ENCODE measurements at regions not wholly inside any gene's neighbourhood (a gene's known extent, or its start where the extent isn't known, plus 50 kb on each side); places are given as distances from the start of the nearest gene placed in this dataset.
"Not testable (repeated sequence)": the region's sequence is repeated elsewhere in the genome, so short reads cannot be mapped to it uniquely, and the experiment has no call there.

GRCh38 chr2:107108556-107108955 is 222.6 kb upstream of the ST6GAL2 start:
- no peak for DNase-seq (ENCODE audit: low spot score)

GRCh38 chr2:107111623-107112022 is 225.7 kb upstream of the ST6GAL2 start:
- no peak for DNase-seq (ENCODE audit: low spot score)

GRCh38 chr2:107112561-107112960 is 226.6 kb upstream of the ST6GAL2 start:
- no peak for DNase-seq (ENCODE audit: low spot score)

GRCh38 chr2:107128381-107128780 is 242.4 kb upstream of the ST6GAL2 start:
- DNase-seq (ENCODE audit: low spot score): no peak

- no peak for DNase-seq (ENCODE audit: low spot score)
Observed at GRCh38 chr2:107132070-107132469, 246.1 kb upstream of the ST6GAL2 start.

GRCh38 chr2:107132746-107133145 is 246.8 kb upstream of the ST6GAL2 start:
- DNase-seq (ENCODE audit: low spot score): no peak

- DNase-seq (ENCODE audit: low spot score): no peak
Observed at GRCh38 chr2:107133412-107133811, 247.4 kb upstream of the ST6GAL2 start.

- no peak for DNase-seq (ENCODE audit: low spot score)
Observed at GRCh38 chr2:107136733-107137132, 250.8 kb upstream of the ST6GAL2 start.

GRCh38 chr2:107137706-107138105 is 251.7 kb upstream of the ST6GAL2 start:
- no peak for DNase-seq (ENCODE audit: low spot score)

GRCh38 chr2:107146181-107146580 is 260.2 kb upstream of the ST6GAL2 start:
- DNase-seq (ENCODE audit: low spot score): no peak

- DNase-seq (ENCODE audit: low spot score): not testable (repeated sequence)
Observed at GRCh38 chr2:107146645-107147044, 260.7 kb upstream of the ST6GAL2 start.

GRCh38 chr2:107148055-107148454 is 262.1 kb upstream of the ST6GAL2 start:
- DNase-seq (ENCODE audit: low spot score): no peak

- no peak for DNase-seq (ENCODE audit: low spot score)
Observed at GRCh38 chr2:107148496-107148895, 262.5 kb upstream of the ST6GAL2 start.

- no peak for DNase-seq (ENCODE audit: low spot score)
Observed at GRCh38 chr2:107160640-107161239, 274.8 kb upstream of the ST6GAL2 start.

GRCh38 chr2:107168141-107168540 is 282.2 kb upstream of the ST6GAL2 start:
- DNase-seq (ENCODE audit: low spot score): no peak

GRCh38 chr2:107174171-107174570 is 288.2 kb upstream of the ST6GAL2 start:
- DNase-seq (ENCODE audit: low spot score): no peak

GRCh38 chr2:107182981-107183380 is 297.0 kb upstream of the ST6GAL2 start:
- no peak for DNase-seq (ENCODE audit: low spot score)

GRCh38 chr2:107187870-107188269 is 301.9 kb upstream of the ST6GAL2 start:
- DNase-seq (ENCODE audit: low spot score): no peak

GRCh38 chr2:107195631-107196030 is 309.7 kb upstream of the ST6GAL2 start:
- no peak for DNase-seq (ENCODE audit: low spot score)

- DNase-seq (ENCODE audit: low spot score): no peak
Observed at GRCh38 chr2:107197594-107198294, 311.8 kb upstream of the ST6GAL2 start.

GRCh38 chr2:107202962-107203591 is 317.1 kb upstream of the ST6GAL2 start:
- no peak for DNase-seq (ENCODE audit: low spot score)

GRCh38 chr2:107215401-107216350 is 329.7 kb upstream of the ST6GAL2 start:
- no peak for DNase-seq (ENCODE audit: low spot score)
